SK-N-SH (cell line): ENCODE measurements at regions not wholly inside any gene's neighbourhood (a gene's known extent, or its start where the extent isn't known, plus 50 kb on each side); places are given as distances from the start of the nearest gene placed in this dataset.

ENCODE experiments used
- CTCF ChIA-PET: fragments of 300-600, 350-600 bp; formaldehyde crosslinking; extraction: SDS; loops from one replicate; lab custom pipeline; 2021; lab: Yijun Ruan, JAX
- POLR2A ChIA-PET: fragments of 350-600 bp; sonication (Branson Sonifier 250); formaldehyde crosslinking; extraction: SDS; loops from one replicate; lab custom pipeline; 2020; ENCODE audit warnings: antibody characterized with exemption, inconsistent platforms; lab: Yijun Ruan, JAX
- DNase-seq: peaks from one replicate; pipeline ENCODE4 v3.0.0; 2012
- H2AFZ ChIP-seq: fragments of 200-600 bp; sonication (generic); 2 replicates; pipeline ENCODE4 v1.8.1; 2016; ENCODE audit warnings: antibody characterized with exemption, mild to moderate bottlenecking, low read depth
- H3F3A ChIP-seq: fragments of 200-600 bp; sonication (generic); replicated peaks from 2 replicates; pipeline ENCODE3; 2016; ENCODE audit warnings: antibody characterized with exemption, mild to moderate bottlenecking; ENCODE audit not compliant: insufficient read depth
- H3K27ac ChIP-seq, 2 experiments: fragments of 200-500 bp in 1 of 2; fragments of 200-600 bp in 1 of 2; sonication (Bioruptor generic) in 1 of 2; sonication (generic), shearing (Covaris generic) in 1 of 2; 2 replicates each; pipeline versions ENCODE4 v1.5.1 to v1.6.1; 2014 to 2016; ENCODE audit warnings: low read depth in 2 of 2, inconsistent platforms in 1 of 2, low read length in 1 of 2, mild to moderate bottlenecking in 1 of 2, mixed read lengths in 1 of 2
- H3K27me3 ChIP-seq: fragments of 200-600 bp; sonication (generic), shearing (Covaris generic); 2 replicates; pipeline ENCODE4 v1.6.1; 2016; ENCODE audit warnings: mixed run types; ENCODE audit not compliant: insufficient read depth
- H3K36me3 ChIP-seq, 2 experiments: fragments of 200-500 bp in 1 of 2; fragments of 200-600 bp in 1 of 2; sonication (Bioruptor generic) in 1 of 2; sonication (generic) in 1 of 2; replicated peaks in 1 of 2; 2 replicates each; pipeline versions ENCODE3 to v1.5.1; 2014 to 2016; ENCODE audit warnings: low read length in 1 of 2, mild to moderate bottlenecking in 1 of 2; ENCODE audit not compliant: insufficient read depth in 2 of 2, control insufficient read depth in 1 of 2
- H3K4me1 ChIP-seq, 2 experiments: fragments of 200-500 bp in 1 of 2; fragments of 200-600 bp in 1 of 2; sonication (Bioruptor generic) in 1 of 2; sonication (generic), shearing (Covaris generic) in 1 of 2; 2 replicates each; pipeline versions ENCODE4 v1.5.1 to v1.6.1; 2014 to 2016; ENCODE audit warnings: low read depth in 1 of 2, low read length in 1 of 2, mixed run types in 1 of 2; ENCODE audit not compliant: insufficient read depth in 2 of 2, control insufficient read depth in 1 of 2
- H3K4me2 ChIP-seq: fragments of 200-600 bp; sonication (generic), shearing (Covaris generic); 2 replicates; pipeline ENCODE4 v1.6.1; 2017; ENCODE audit warnings: mixed run types
- H3K4me3 ChIP-seq, 2 experiments: fragments of 200-500 bp in 1 of 2; fragments of 200-600 bp in 1 of 2; sonication (Bioruptor generic) in 1 of 2; sonication (generic), shearing (Covaris generic) in 1 of 2; 2 replicates each; pipeline versions ENCODE4 v1.5.1 to v1.8.1; 2014 to 2016; ENCODE audit warnings: low read depth in 2 of 2, inconsistent platforms in 1 of 2, low read length in 1 of 2, mild to moderate bottlenecking in 1 of 2, mixed read lengths in 1 of 2, moderate library complexity in 1 of 2
- H3K79me2 ChIP-seq: fragments of 200-600 bp; sonication (generic); 2 replicates; pipeline ENCODE4 v1.8.1; 2017; ENCODE audit warnings: mild to moderate bottlenecking; ENCODE audit not compliant: insufficient read depth
- H3K9ac ChIP-seq: fragments of 200-600 bp; sonication (generic); 2 replicates; pipeline ENCODE4 v1.6.1; 2017; ENCODE audit warnings: mixed run types
- H3K9me2 ChIP-seq: fragments of 200-600 bp; sonication (generic); 2 replicates; pipeline ENCODE4 v1.6.1; 2017; ENCODE audit warnings: mixed run types
- H3K9me3 ChIP-seq: fragments of 200-600 bp; sonication (generic); 2 replicates; pipeline ENCODE4 v1.6.1; 2017; ENCODE audit warnings: mixed run types, mild to moderate bottlenecking, moderate library complexity
- H4K20me1 ChIP-seq: fragments of 200-600 bp; sonication (generic); 2 replicates; pipeline ENCODE4 v1.6.1; 2017; ENCODE audit warnings: mild to moderate bottlenecking, mixed run types; ENCODE audit not compliant: insufficient read depth
- CHD2 ChIP-seq: fragments of 150-350 bp; IDR thresholded peaks from 2 replicates; pipeline ENCODE4 v1.6.1; 2018; ENCODE audit warnings: low read length; ENCODE audit not compliant: partially characterized antibody
- EZH2phosphoT487 ChIP-seq: fragments of 200-600 bp; sonication (generic); IDR thresholded peaks from 2 replicates; pipeline ENCODE4 v1.6.1; 2017; ENCODE audit warnings: low read depth, mixed run types, mild to moderate bottlenecking, antibody characterized with exemption, moderate library complexity, borderline replicate concordance
- FOSL2 ChIP-seq: IDR thresholded peaks from 2 replicates; pipeline ENCODE4 v1.4.0; 2012; ENCODE audit warnings: low read depth, mild to moderate bottlenecking, moderate library complexity, borderline replicate concordance
- FOXJ3 ChIP-seq: sonication (generic); formaldehyde crosslinking; IDR thresholded peaks from 2 replicates; pipeline ENCODE4 v1.5.1; 2020; ENCODE audit warnings: mild to moderate bottlenecking, missing genetic modification reagents
- FOXM1 ChIP-seq: IDR thresholded peaks from 2 replicates; pipeline ENCODE4 v1.4.0; 2012; ENCODE audit warnings: low read depth, mild to moderate bottlenecking
- GABPA ChIP-seq: IDR thresholded peaks from 2 replicates; pipeline ENCODE4 v1.4.0; 2012; ENCODE audit warnings: low read depth, mild to moderate bottlenecking
- JUND ChIP-seq: IDR thresholded peaks from 2 replicates; pipeline ENCODE4 v1.4.0; 2012
- MEF2A ChIP-seq: IDR thresholded peaks from 2 replicates; pipeline ENCODE4 v1.4.0; 2012; ENCODE audit warnings: low read depth, borderline replicate concordance
- MXI1 ChIP-seq: IDR thresholded peaks from 2 replicates; pipeline ENCODE4 v1.6.1; 2012; ENCODE audit warnings: mild to moderate bottlenecking, low read depth, low read length, improper control_type of control experiment
- NFIC ChIP-seq: IDR thresholded peaks from 2 replicates; pipeline ENCODE4 v1.4.0; 2012; ENCODE audit warnings: borderline replicate concordance
- PBX3 ChIP-seq: IDR thresholded peaks from 2 replicates; pipeline ENCODE4; 2012
- RAD21 ChIP-seq: IDR thresholded peaks from 2 replicates; pipeline ENCODE4 v1.6.1; 2012; ENCODE audit warnings: mild to moderate bottlenecking, low read length
- REST ChIP-seq: IDR thresholded peaks from 2 replicates; pipeline ENCODE4 v1.6.1; 2012; ENCODE audit warnings: mild to moderate bottlenecking, low read depth, low read length, moderate library complexity
- TCF12 ChIP-seq: IDR thresholded peaks from 2 replicates; pipeline ENCODE4 v1.4.0; 2012
- TEAD4 ChIP-seq: IDR thresholded peaks from 2 replicates; pipeline ENCODE4 v1.4.0; 2012; ENCODE audit warnings: mild to moderate bottlenecking, borderline replicate concordance; ENCODE audit not compliant: insufficient read depth
- YY1 ChIP-seq: IDR thresholded peaks from 2 replicates; pipeline ENCODE4 v1.4.0; 2012; ENCODE audit warnings: low read depth, mild to moderate bottlenecking
- WGBS: methylation state at CpG from one replicate; pipeline ENCODE4 v1.1.6; 2017; ENCODE audit warnings: low lambda C conversion rate; 5-methylcytosine and 5-hydroxymethylcytosine counted together
- TF ChIP-seq, protein P1 (sequence below): fragments of 200-600 bp; sonication (generic); IDR thresholded peaks from 2 replicates; pipeline ENCODE4 v1.6.1; 2017; ENCODE audit warnings: antibody characterized with exemption, mild to moderate bottlenecking, moderate library complexity
- TF ChIP-seq, protein P2 (sequence below): IDR thresholded peaks from 2 replicates; pipeline ENCODE4 v1.4.0; 2012; ENCODE audit warnings: low read depth, borderline replicate concordance

DNA sequence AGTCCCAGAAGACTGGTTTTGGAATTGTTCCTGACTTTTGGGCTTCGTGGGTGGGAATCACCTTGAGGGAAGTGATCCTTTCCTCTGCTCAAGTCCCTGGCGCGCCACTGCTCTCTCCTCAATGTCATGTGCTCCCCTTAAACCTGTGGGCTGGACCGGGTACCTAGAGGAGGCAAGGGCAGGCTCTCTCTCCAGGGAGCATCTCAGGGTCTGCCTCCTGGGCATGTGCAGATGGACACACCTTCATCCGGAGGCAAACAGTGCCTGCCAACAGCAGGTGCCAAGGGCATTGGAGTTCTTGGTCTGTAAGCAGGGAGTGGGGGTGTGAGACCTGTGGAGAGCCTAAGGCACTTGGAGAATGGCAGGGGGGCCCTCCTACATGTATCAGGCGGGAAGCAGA, 142.6 kb downstream of the INHBB start:
- Histone ChIP-seq H3K9me3 (no peaks in the 10 kb centered on the region), H3K79me2 (no peaks in the 10 kb centered on the region), H3K4me2 (no peak overlapping the region), H3F3A (no peaks in the 10 kb centered on the region), H3K36me3 (no peaks in the 10 kb centered on the region), H3K27me3 (no peaks in the 10 kb centered on the region; the same call in 1 of the 2 replicates), H3K4me3 (no peak overlapping the region), H3K9ac (no peak overlapping the region), H3K9me2 (no peaks in the 10 kb centered on the region), H3K27ac (no peak overlapping the region), H2AFZ (no peak overlapping the region), H4K20me1 (no peaks in the 10 kb centered on the region), H3K4me1 (no peaks in the 10 kb centered on the region)
- no peak for TF ChIP-seq GABPA
- TF ChIP-seq TEAD4 = no peak
- no peak for TF ChIP-seq NFIC
- no peak for TF ChIP-seq FOSL2
- TF ChIP-seq RAD21 = no peak
- TF ChIP-seq CHD2 = no peak
- TF ChIP-seq MEF2A = no peak
- TF ChIP-seq FOXJ3 (CRISPR knock-in tag) = no peak
- no peak for TF ChIP-seq TCF12
- no peak for TF ChIP-seq PBX3
- TF ChIP-seq REST = no peak
- TF ChIP-seq, protein P1, sequence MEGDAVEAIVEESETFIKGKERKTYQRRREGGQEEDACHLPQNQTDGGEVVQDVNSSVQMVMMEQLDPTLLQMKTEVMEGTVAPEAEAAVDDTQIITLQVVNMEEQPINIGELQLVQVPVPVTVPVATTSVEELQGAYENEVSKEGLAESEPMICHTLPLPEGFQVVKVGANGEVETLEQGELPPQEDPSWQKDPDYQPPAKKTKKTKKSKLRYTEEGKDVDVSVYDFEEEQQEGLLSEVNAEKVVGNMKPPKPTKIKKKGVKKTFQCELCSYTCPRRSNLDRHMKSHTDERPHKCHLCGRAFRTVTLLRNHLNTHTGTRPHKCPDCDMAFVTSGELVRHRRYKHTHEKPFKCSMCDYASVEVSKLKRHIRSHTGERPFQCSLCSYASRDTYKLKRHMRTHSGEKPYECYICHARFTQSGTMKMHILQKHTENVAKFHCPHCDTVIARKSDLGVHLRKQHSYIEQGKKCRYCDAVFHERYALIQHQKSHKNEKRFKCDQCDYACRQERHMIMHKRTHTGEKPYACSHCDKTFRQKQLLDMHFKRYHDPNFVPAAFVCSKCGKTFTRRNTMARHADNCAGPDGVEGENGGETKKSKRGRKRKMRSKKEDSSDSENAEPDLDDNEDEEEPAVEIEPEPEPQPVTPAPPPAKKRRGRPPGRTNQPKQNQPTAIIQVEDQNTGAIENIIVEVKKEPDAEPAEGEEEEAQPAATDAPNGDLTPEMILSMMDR = no peak
- TF ChIP-seq EZH2phosphoT487 = no peak
- TF ChIP-seq, protein P2, sequence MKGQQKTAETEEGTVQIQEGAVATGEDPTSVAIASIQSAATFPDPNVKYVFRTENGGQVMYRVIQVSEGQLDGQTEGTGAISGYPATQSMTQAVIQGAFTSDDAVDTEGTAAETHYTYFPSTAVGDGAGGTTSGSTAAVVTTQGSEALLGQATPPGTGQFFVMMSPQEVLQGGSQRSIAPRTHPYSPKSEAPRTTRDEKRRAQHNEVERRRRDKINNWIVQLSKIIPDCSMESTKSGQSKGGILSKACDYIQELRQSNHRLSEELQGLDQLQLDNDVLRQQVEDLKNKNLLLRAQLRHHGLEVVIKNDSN = no peak
- TF ChIP-seq YY1 = no peak
- no peak for TF ChIP-seq MXI1
- TF ChIP-seq FOXM1 = no peak
- TF ChIP-seq JUND = no peak
- DNase-seq = no peak
- CTCF ChIA-PET = no interaction called here
- POLR2A ChIA-PET = no interaction called here
- 46% methylated on average over 6 of the region's 6 CpGs for WGBS
